Fibroblast of villous mesenchyme (primary cell): ENCODE measurements at regions not wholly inside any gene's neighbourhood (a gene's known extent, or its start where the extent isn't known, plus 50 kb on each side); places are given as distances from the start of the nearest gene placed in this dataset.
"Not testable (repeated sequence)": the region's sequence is repeated elsewhere in the genome, so short reads cannot be mapped to it uniquely, and the experiment has no call there.

Experiments
- DNase-seq: peaks from one replicate; pipeline ENCODE4 v3.0.0-alpha.2; 2010; ENCODE audit warnings: low read depth
- H3K4me3 ChIP-seq: 2 replicates; pipeline ENCODE4 v1.5.1; 2011; ENCODE audit warnings: low read depth, mild to moderate bottlenecking, low read length
- CTCF ChIP-seq: IDR thresholded peaks from 2 replicates; pipeline ENCODE4 v1.5.1; 2012; ENCODE audit warnings: low read depth, mild to moderate bottlenecking, low read length; ENCODE audit not compliant: insufficient read depth

GRCh38 chr1:208990456-208990855 is 593.1 kb upstream of the CAMK1G start:
- no peak for TF ChIP-seq CTCF
- no peak for DNase-seq
- no peak overlapping the region for H3K4me3 ChIP-seq

GRCh38 chr1:208997053-208997452 is 586.5 kb upstream of the CAMK1G start:
- H3K4me3 ChIP-seq, DNase-seq: not testable (repeated sequence)

- DNase-seq: peak; percentile 10
- peak; percentile 35 for TF ChIP-seq CTCF
- H3K4me3 ChIP-seq: no peak overlapping the region
These were observed 585.7 kb upstream of the CAMK1G start for GRCh38 chr1:208997726-208998312.

GRCh38 chr1:209008586-209008985 is 574.9 kb upstream of the CAMK1G start:
- H3K4me3 ChIP-seq: no peak overlapping the region
- TF ChIP-seq CTCF: no peak
- no peak for DNase-seq

GRCh38 chr1:209010475-209011230 is 572.9 kb upstream of the CAMK1G start:
- H3K4me3 ChIP-seq: no peak overlapping the region
- DNase-seq: no peak
- TF ChIP-seq CTCF: no peak

DNA sequence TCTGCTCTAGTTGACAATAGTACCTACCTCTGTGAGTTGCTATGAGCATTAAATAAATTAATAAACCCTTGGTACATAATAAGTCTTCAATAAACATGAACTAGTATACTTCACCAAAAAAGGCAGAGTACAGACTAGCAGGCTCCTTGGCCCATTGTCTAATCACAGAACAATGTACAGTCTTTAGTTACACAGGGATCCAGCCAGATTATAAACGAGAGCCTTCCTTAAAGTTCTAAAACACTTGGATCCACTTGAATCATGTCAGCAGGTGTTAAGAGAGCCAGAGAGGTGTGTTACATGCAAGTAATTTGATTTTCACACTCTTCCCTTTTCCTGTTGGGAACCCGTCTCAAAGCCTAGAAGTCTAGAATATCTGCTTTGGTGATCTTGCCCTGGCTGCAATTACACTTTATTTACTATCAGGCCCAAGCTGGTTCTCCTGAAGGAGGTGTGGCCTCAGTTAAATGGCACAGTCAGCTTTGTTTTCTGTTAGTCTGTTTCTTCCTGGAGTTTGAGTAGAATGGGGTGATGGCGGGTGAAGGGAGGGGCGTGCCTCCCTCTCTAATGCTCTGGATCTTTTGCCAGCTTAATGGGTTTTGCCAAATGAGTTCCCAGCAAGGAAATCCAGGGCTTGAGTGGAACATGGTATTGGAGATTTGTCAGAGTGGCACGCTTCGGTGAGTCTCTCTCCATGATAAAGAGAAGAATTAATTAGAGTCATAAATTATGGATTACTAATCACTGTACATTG is 570.9 kb upstream of the CAMK1G start:
- H3K4me3 ChIP-seq: no peak overlapping the region
- TF ChIP-seq CTCF: no peak
- DNase-seq: no peak

GRCh38 chr1:209015092-209015491 is 568.4 kb upstream of the CAMK1G start:
- H3K4me3 ChIP-seq: no peak overlapping the region
- no peak for TF ChIP-seq CTCF

More at GRCh38 chr1:209015092-209015491, 568.4 kb upstream of the CAMK1G start:
- DNase-seq: no peak
